ENCODE measurements at regions not wholly inside any gene's neighbourhood (a gene's known extent, or its start where the extent isn't known, plus 50 kb on each side); places are given as distances from the start of the nearest gene placed in this dataset.
A peak's percentile ranks its signal among the peaks of the same experiment; 100 is the strongest.

DNA sequence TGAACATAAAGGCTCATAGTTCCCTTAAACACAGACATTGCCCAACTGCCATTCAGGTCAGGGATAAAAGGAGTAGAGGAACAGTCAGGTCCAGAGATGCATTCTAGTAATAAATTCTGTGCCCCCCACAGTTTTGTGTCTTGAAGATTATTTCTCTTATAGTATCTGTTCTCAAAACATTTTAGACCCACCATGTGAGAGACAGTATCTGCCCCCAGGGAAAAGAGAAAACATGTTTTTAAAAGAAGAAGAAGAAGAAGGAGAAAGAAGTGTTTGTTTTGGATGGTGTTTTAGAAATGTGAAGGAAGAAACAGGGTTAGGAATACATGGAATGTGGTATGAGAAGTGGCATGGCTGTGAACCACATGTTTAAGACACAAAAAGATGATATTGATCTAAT, 629.6 kb upstream of the EPHA7 start:
- H3K4me1 ChIP-seq (ENCODE audit: control insufficient read depth in 5 of 5, insufficient read depth in 5 of 5, low read length in 5 of 5) = no peaks in the 10 kb centered on the region
- no peaks in the 10 kb centered on the region for H3K27me3 ChIP-seq (ENCODE audit: control insufficient read depth in 3 of 3, insufficient read depth in 3 of 3, low read length in 2 of 3)
- H3K9ac ChIP-seq (ENCODE audit: insufficient read depth in 1 of 2, low read length in 2 of 2) = no peak overlapping the region
- H3K27ac ChIP-seq (ENCODE audit: low read depth in 1 of 2, low read length in 1 of 2) = no peak overlapping the region
- no peak overlapping the region for H3K4me3 ChIP-seq
- ATAC-seq (ENCODE audit: insufficient read depth, low FRiP score) = no peak
- H3K9me3 ChIP-seq (ENCODE audit: control insufficient read depth in 4 of 4, insufficient read depth in 3 of 4, low read length in 3 of 4) = no peaks in the 10 kb centered on the region
- no peaks in the 10 kb centered on the region for H3K36me3 ChIP-seq (ENCODE audit: control insufficient read depth in 4 of 4, insufficient read depth in 4 of 4, low read length in 4 of 4)
- TF ChIP-seq CTCF (IDR thresholded peaks at IDR 0.05; ENCODE audit: control extremely low read depth, extremely low read depth) = no peak
- DNase-seq = no peak

DNA sequence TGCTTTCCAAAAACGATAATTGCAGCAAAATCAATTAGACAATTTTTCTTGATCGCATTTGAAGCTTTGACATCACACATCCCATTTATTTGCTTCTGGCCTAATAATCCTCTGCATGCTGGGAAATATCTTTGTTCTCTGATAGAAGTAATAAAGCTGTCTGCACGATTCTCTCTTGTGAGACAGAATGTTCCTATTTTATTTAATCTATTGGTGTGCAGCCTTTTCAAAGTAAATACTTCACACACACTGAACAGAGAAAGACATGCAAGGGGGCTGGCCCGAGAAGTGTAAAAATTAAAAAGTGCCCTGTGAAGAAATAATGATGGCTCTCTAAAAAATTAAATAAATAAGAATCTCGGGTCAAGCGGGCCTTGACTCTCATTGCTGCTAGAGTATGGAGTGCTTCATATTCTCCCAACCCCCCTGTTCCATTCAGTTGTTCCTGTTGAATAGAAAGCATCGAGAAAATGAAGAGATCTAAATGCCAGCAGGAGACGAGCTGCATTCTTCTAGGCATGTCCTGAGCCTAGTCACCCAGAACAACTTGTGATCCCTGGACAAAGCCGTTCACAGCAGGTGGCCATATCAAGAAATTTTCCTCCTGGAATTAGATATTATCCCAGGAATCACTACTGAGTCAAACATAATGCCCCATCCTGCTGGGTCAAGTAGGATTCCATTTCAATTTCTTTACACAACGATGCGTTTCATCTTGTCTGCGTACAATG, 625.9 kb upstream of the EPHA7 start:
- no peaks in the 10 kb centered on the region for H3K36me3 ChIP-seq (ENCODE audit: control insufficient read depth in 4 of 4, insufficient read depth in 4 of 4, low read length in 4 of 4)
- no peak overlapping the region for H3K4me3 ChIP-seq
- no peaks in the 10 kb centered on the region for H3K4me1 ChIP-seq (ENCODE audit: control insufficient read depth in 5 of 5, insufficient read depth in 5 of 5, low read length in 5 of 5)
- 56 to 74% methylated on average over 12 of the region's 12 CpGs for WGBS, 2 donors
- H3K27me3 ChIP-seq (ENCODE audit: control insufficient read depth in 3 of 3, insufficient read depth in 3 of 3, low read length in 2 of 3) = no peaks in the 10 kb centered on the region
- no peak overlapping the region for H3K9ac ChIP-seq (ENCODE audit: insufficient read depth in 1 of 2, low read length in 2 of 2)
- no peaks in the 10 kb centered on the region for H3K9me3 ChIP-seq (ENCODE audit: control insufficient read depth in 4 of 4, insufficient read depth in 3 of 4, low read length in 3 of 4)
- ATAC-seq (ENCODE audit: insufficient read depth, low FRiP score) = no peak
- no peak for TF ChIP-seq CTCF (IDR thresholded peaks at IDR 0.05; ENCODE audit: control extremely low read depth, extremely low read depth)
- DNase-seq = no peak
- H3K27ac ChIP-seq (ENCODE audit: low read depth in 1 of 2, low read length in 1 of 2) = no peak overlapping the region

DNA sequence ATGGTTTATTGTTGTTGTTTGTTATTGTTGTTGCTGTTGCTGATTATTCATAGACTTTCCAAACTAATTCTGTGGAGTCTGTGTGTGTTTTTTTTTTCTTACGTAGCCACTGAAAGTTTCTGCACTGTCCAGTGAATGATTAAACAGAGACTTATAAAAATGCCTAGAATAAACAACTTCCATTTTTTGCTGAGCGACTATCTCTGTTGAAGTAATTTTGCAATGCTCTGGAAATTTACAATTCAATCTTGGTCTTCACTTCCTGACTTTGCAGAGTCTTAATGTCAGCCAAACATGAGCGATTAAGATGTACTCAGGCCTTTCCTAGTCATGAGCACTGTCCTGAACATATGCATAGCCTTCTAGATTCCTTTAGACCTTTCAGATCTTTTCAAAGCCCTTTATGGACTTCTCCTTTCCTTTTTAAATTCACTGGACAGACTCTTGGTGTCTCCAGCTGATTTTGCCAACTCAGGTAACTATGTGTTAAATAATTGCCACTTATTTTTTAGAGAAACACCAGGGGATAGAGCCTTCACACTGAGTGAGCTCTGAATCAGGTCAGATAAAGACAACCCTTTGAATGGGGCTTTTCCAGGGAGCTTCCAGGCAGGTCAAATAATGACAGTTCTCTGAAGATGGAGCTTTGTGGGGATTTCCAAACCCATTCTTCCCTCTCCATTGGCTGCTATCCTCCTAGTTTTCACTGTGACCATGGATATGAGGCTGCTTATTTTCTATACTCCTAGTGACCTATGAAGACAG, 622.8 kb upstream of the EPHA7 start:
- DNase-seq (peak in 2 of 3 donors; percentile 1 to 9), ATAC-seq (ENCODE audit: insufficient read depth, low FRiP score) (no peak)
- Histone ChIP-seq H3K36me3 (ENCODE audit: control insufficient read depth in 4 of 4, insufficient read depth in 4 of 4, low read length in 4 of 4) (no peaks in the 10 kb centered on the region), H3K4me3 (no peak overlapping the region), H3K27me3 (ENCODE audit: control insufficient read depth in 3 of 3, insufficient read depth in 3 of 3, low read length in 2 of 3) (no peaks in the 10 kb centered on the region), H3K4me1 (ENCODE audit: control insufficient read depth in 5 of 5, insufficient read depth in 5 of 5, low read length in 5 of 5) (no peaks in the 10 kb centered on the region), H3K9ac (ENCODE audit: insufficient read depth in 1 of 2, low read length in 2 of 2) (no peak overlapping the region), H3K9me3 (ENCODE audit: control insufficient read depth in 4 of 4, insufficient read depth in 3 of 4, low read length in 3 of 4) (no peaks in the 10 kb centered on the region), H3K27ac (ENCODE audit: low read depth in 1 of 2, low read length in 1 of 2) (no peak overlapping the region)
- TF ChIP-seq CTCF (IDR thresholded peaks at IDR 0.05; ENCODE audit: control extremely low read depth, extremely low read depth) = no peak
- 68 to 77% methylated on average over 3 of the region's 3 CpGs for WGBS, 2 donors
